Thyroid gland (tissue), 4 donors: ENCODE measurements at regions not wholly inside any gene's neighbourhood (a gene's known extent, or its start where the extent isn't known, plus 50 kb on each side); places are given as distances from the start of the nearest gene placed in this dataset.

ENCODE experiments used
- DNase-seq, 2 donors: peaks; one replicate each; pipeline ENCODE4 v3.0.0-alpha.2; 2019
- H3K27ac ChIP-seq, 3 donors: fragments of 200-600 bp; sonication (generic); 1 replicate in 2 of 3; 2 replicates in 1 of 3; pipeline ENCODE4 v1.5.1; 2016 to 2019; ENCODE audit warnings: mild to moderate bottlenecking in 1 of 3, moderate library complexity in 1 of 3
- H3K27me3 ChIP-seq: fragments of 200-600 bp; sonication (generic); one replicate; pipeline ENCODE4 v1.5.1; 2019
- H3K36me3 ChIP-seq, 2 donors: fragments of 200-600 bp; sonication (generic); one replicate each; pipeline ENCODE4 v1.5.1; 2016 to 2019
- H3K4me1 ChIP-seq, 2 donors: fragments of 200-600 bp; sonication (generic); one replicate each; pipeline ENCODE4 v1.5.1; 2017 to 2019
- H3K4me3 ChIP-seq, 3 donors: fragments of 200-600 bp; sonication (generic); replicated peaks in 1 of 3; 1 replicate in 2 of 3; 2 replicates in 1 of 3; pipeline ENCODE4 v1.5.1; 2016; ENCODE audit warnings: mild to moderate bottlenecking in 1 of 3
- H3K9me3 ChIP-seq: fragments of 200-600 bp; sonication (generic); one replicate; pipeline ENCODE4 v1.5.1; 2017
- CTCF ChIP-seq, 6 experiments: fragments of 200-600 bp in 3 of 6; fragments of 450-650 bp in 3 of 6; sonication (generic) in 3 of 6; IDR thresholded peaks; one replicate each; pipeline ENCODE4 v1.5.1; 2016 to 2019; ENCODE audit warnings: antibody characterized with exemption in 6 of 6, mild to moderate bottlenecking in 2 of 6, inconsistent platforms in 1 of 6, moderate library complexity in 1 of 6
- POLR2A ChIP-seq, 2 donors: fragments of 450-650 bp; IDR thresholded peaks; one replicate each; pipeline ENCODE4 v1.6.1; 2017; ENCODE audit warnings: antibody characterized with exemption in 2 of 2, mild to moderate bottlenecking in 2 of 2, moderate library complexity in 1 of 2
- WGBS, 2 donors: methylation state at CpG; one replicate each; pipeline ENCODE4 v1.1.5; 2017; 5-methylcytosine and 5-hydroxymethylcytosine counted together
- intact Hi-C: fragments of 100-400 bp; cut with DNase I; formaldehyde crosslinking; loops from one replicate; pipeline ENCODE4 v1.15.1; 2023

GRCh38 chr2:23073671-23074070 lies 311.3 kb upstream of the KLHL29 start:
- no peak for DNase-seq
- intact Hi-C loops, result no loop called here
- WGBS, 2 donors, result 31 to 45% methylated on average over 2 of the region's 2 CpGs
- Histone ChIP-seq H3K27me3 (no peaks in the 10 kb centered on the region), H3K4me3 (no peak overlapping the region), H3K4me1 (no peaks in the 10 kb centered on the region), H3K9me3 (no peaks in the 10 kb centered on the region), H3K36me3 (no peaks in the 10 kb centered on the region), H3K27ac (no peak overlapping the region)
- TF ChIP-seq CTCF (IDR thresholded peaks at IDR 0.05), result no peak
- no peak for TF ChIP-seq POLR2A (IDR thresholded peaks at IDR 0.05)

DNA sequence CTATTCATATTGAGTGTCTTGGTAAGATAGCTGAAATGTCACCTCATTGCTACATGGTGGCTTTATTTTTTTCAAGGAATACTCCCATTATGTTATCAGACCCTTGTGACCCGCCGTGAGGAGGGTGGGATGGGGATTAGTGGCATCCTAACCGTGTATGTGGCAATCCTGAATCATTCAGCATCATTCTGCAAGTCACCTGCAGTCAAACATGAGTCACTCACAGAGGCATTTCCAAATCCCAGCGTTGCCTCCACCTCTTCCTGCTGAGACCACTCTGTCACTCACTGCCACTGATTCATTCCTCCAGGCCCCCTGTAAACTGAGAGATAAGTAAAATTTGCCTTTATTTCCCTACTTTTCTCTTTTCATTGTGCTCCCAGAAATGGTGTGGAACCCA lies 307.4 kb upstream of the KLHL29 start:
- intact Hi-C loops, result no loop called here
- Histone ChIP-seq H3K27me3 (no peaks in the 10 kb centered on the region), H3K9me3 (no peaks in the 10 kb centered on the region), H3K36me3 (no peaks in the 10 kb centered on the region), H3K4me1 (no peaks in the 10 kb centered on the region), H3K27ac (no peak overlapping the region), H3K4me3 (no peak overlapping the region)
- DNase-seq, result no peak
- WGBS, 2 donors, result 55 to 67% methylated on average over 4 of the region's 4 CpGs
- no peak for TF ChIP-seq POLR2A (IDR thresholded peaks at IDR 0.05)
- no peak for TF ChIP-seq CTCF (IDR thresholded peaks at IDR 0.05)

- Histone ChIP-seq H3K4me1 (no peaks in the 10 kb centered on the region), H3K27ac (no peak overlapping the region), H3K4me3 (no peak overlapping the region), H3K9me3 (no peaks in the 10 kb centered on the region), H3K36me3 (no peaks in the 10 kb centered on the region), H3K27me3 (no peaks in the 10 kb centered on the region)
- TF ChIP-seq POLR2A (IDR thresholded peaks at IDR 0.05) (no peak), CTCF (IDR thresholded peaks at IDR 0.05) (no peak)
- no peak for DNase-seq
- WGBS, 2 donors, result 63 to 73% methylated on average over 4 of the region's 4 CpGs
- intact Hi-C loops, result no loop called here
These were observed 306.1 kb upstream of the KLHL29 start for GRCh38 chr2:23078784-23079434.

DNA sequence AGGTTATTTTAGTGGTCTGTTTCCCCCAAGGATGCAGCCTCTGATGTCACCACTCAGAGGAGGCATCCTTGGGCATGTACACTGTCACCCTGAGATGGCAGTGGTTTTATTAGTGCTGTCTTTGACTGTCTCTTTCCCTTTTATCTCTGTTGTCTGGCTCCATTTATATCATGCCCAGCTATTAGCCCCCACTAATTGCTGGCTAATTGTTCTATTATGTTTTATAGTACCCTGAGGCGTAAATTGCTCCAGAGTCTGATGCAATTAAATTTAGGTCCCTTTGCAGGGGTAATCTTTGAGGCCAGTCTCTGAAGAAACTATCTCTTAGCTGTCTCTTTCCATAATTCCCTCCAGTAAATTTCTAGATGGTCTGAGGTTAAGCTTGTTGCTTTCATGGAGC lies 301.0 kb upstream of the KLHL29 start:
- Histone ChIP-seq H3K27me3 (no peaks in the 10 kb centered on the region), H3K4me3 (no peak overlapping the region), H3K27ac (no peak overlapping the region), H3K36me3 (no peaks in the 10 kb centered on the region), H3K4me1 (no peaks in the 10 kb centered on the region), H3K9me3 (no peaks in the 10 kb centered on the region)
- intact Hi-C loops, result no loop called here
- no peak for DNase-seq
- TF ChIP-seq CTCF (IDR thresholded peaks at IDR 0.05) (no peak), POLR2A (IDR thresholded peaks at IDR 0.05) (no peak)
- 67 to 89% methylated on average over 1 of the region's 1 CpG for WGBS, 2 donors

DNA sequence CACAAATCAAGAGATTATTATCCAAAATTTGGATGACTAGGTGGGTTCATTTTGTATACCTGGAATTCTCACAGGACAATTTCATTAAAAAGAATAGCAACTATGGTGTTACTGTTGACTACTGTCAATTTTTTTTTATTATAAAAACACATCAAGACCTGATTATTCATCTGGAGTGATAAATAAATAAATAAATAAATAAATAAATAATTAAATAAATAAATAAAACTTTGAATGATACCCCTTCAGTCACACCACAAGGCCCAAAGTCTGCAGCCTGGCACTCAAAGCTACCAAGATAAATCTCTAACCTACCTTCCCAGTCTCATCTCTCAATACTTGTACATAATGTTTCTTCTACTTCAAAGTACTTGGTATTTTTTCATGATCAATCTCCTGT lies 294.0 kb upstream of the KLHL29 start:
- H3K4me1 ChIP-seq, result no peaks in the 10 kb centered on the region
- TF ChIP-seq POLR2A (IDR thresholded peaks at IDR 0.05) (no peak), CTCF (IDR thresholded peaks at IDR 0.05) (no peak)

More for the DNA sequence above, 294.0 kb upstream of the KLHL29 start:
- no peak for DNase-seq
- H3K4me3 ChIP-seq, result no peak overlapping the region
- no peaks in the 10 kb centered on the region for H3K36me3 ChIP-seq
- H3K9me3 ChIP-seq, result no peaks in the 10 kb centered on the region
- no peaks in the 10 kb centered on the region for H3K27me3 ChIP-seq
- no peak overlapping the region for H3K27ac ChIP-seq
- intact Hi-C loops, result no loop called here
